Heart left ventricle (tissue), 16 donors: ENCODE measurements at regions not wholly inside any gene's neighbourhood (a gene's known extent, or its start where the extent isn't known, plus 50 kb on each side); places are given as distances from the start of the nearest gene placed in this dataset.

Experiments
- ATAC-seq, 4 donors: fragments of 200-7000 bp; cut with Tn5 transposase; one replicate each; pipeline ENCODE4 v1.9.1; 2020 to 2022; ENCODE audit warnings: moderate library complexity in 4 of 4, mild to moderate bottlenecking in 3 of 4, moderate number of reproducible peaks in 1 of 4
- DNase-seq, 5 donors: peaks; one replicate each; pipeline ENCODE4 v3.0.0-alpha.2; 2020
- H3K27ac ChIP-seq, 12 donors: fragments of 200-600 bp; sonication (generic) in 4 of 12; one replicate each; pipeline versions ENCODE4 v1.5.0 to v1.8.0; 2016 to 2022; ENCODE audit warnings: mild to moderate bottlenecking in 2 of 12
- H3K27me3 ChIP-seq, 9 donors: fragments of 200-600 bp; sonication (generic) in 2 of 9; one replicate each; pipeline versions ENCODE4 v1.5.1 to v1.8.0; 2016 to 2022; ENCODE audit warnings: mild to moderate bottlenecking in 3 of 9
- H3K36me3 ChIP-seq, 9 donors: fragments of 200-600 bp; sonication (generic) in 2 of 9; one replicate each; pipeline versions ENCODE4 v1.5.0 to v1.8.0; 2018 to 2022; ENCODE audit warnings: mild to moderate bottlenecking in 2 of 9
- H3K4me1 ChIP-seq, 12 donors: fragments of 200-600 bp; sonication (generic) in 4 of 12; one replicate each; pipeline versions ENCODE4 v1.5.0 to v1.8.0; 2016 to 2022; ENCODE audit warnings: mild to moderate bottlenecking in 3 of 12
- H3K4me3 ChIP-seq, 12 donors: fragments of 200-600 bp; sonication (generic) in 4 of 12; one replicate each; pipeline versions ENCODE4 v1.5.0 to v1.8.0; 2017 to 2022; ENCODE audit warnings: mild to moderate bottlenecking in 9 of 12, moderate library complexity in 4 of 12
- H3K9me3 ChIP-seq, 12 donors: fragments of 200-600 bp; sonication (generic) in 4 of 12; one replicate each; pipeline versions ENCODE4 v1.5.0 to v1.8.0; 2016 to 2022; ENCODE audit warnings: mild to moderate bottlenecking in 1 of 12
- CTCF ChIP-seq, 12 donors: fragments of 200-600 bp; sonication (generic) in 4 of 12; IDR thresholded peaks; one replicate each; pipeline versions ENCODE4 v1.5.0 to v1.8.0; 2018 to 2022; ENCODE audit warnings: antibody characterized with exemption in 12 of 12, mild to moderate bottlenecking in 5 of 12
- POLR2A ChIP-seq, 2 donors: fragments of 450-650 bp; IDR thresholded peaks; one replicate each; pipeline ENCODE4 v1.6.1; 2017; ENCODE audit warnings: antibody characterized with exemption in 2 of 2, mild to moderate bottlenecking in 2 of 2, moderate library complexity in 2 of 2
- WGBS, 4 donors: extraction: QIAGEN DNeasy Blood & Tissue Kit in 2 of 4; methylation state at CpG; one replicate each; pipeline versions ENCODE4 v1.1.5 to v1.1.7; 2013 to 2018; 5-methylcytosine and 5-hydroxymethylcytosine counted together
- intact Hi-C, 10 donors: fragments of 100-400 bp; cut with DNase I; formaldehyde crosslinking; loops; one replicate each; pipeline versions ENCODE4 v1.11.1 to v1.14.2; 2022
- donor health status: ischemic (EF 13 %, LVEDD 7.1; RV severe dilation, severe dysfunction).
- donor health status: healthy with polysubstance abuse.
- donor health status: DM: no; HTN: yes; CAD: no.
- donor health status: DM: no; HTN: no; CAD: no.
- donor health status: ischemic (EF 25% LVEDD 6.9; RV normal size, moderate dysfunction).
- donor health status: ischemic (EF 25% LVEDD 5.7; RV mildly dilated, moderate dysfunction).
- donor health status: healthy.
- donor health status: DM: yes; HTN: yes; CAD: no.
- donor health status: ischemic (EF 35%, LVEDD 5.7; RV mildly dilated, moderate dysfunction).
- donor health status: nonischemic (EF 11% LVEDD 7.7; RV severe dilation, severe dysfunction).
- donor health status: DM: yes; HTN: yes; CAD: no.
- donor health status: PGD.
- donor health status: ischemic (EF 29% LVEDD 5.4; RV normal size, mild dysfunction).
- donor health status: nonischemic (EF 23%, LVEDD 6.1; RV moderate dilation, normal function).

GRCh38 chr3:72139316-72139715 is 354.4 kb upstream of the PROK2 start:
- Histone ChIP-seq H3K4me1 (peaks cover 0 to 17% (median 9%) of the 10 kb centered on the region in 12 donors), H3K27ac (no peak overlapping the region), H3K9me3 (peaks cover 0 to 3% (median 0%) of the 10 kb centered on the region in 12 donors), H3K4me3 (no peak overlapping the region), H3K27me3 (no peaks in the 10 kb centered on the region), H3K36me3 (no peaks in the 10 kb centered on the region)
- 90 to 98% (median 96%) methylated on average over 2 of the region's 2 CpGs for WGBS, 4 donors
- ATAC-seq (no peak), DNase-seq (no peak)
- TF ChIP-seq CTCF (IDR thresholded peaks at IDR 0.05): no peak
- TF ChIP-seq POLR2A (IDR thresholded peaks at IDR 0.05): no peak
- intact Hi-C loops: no loop called here

DNA sequence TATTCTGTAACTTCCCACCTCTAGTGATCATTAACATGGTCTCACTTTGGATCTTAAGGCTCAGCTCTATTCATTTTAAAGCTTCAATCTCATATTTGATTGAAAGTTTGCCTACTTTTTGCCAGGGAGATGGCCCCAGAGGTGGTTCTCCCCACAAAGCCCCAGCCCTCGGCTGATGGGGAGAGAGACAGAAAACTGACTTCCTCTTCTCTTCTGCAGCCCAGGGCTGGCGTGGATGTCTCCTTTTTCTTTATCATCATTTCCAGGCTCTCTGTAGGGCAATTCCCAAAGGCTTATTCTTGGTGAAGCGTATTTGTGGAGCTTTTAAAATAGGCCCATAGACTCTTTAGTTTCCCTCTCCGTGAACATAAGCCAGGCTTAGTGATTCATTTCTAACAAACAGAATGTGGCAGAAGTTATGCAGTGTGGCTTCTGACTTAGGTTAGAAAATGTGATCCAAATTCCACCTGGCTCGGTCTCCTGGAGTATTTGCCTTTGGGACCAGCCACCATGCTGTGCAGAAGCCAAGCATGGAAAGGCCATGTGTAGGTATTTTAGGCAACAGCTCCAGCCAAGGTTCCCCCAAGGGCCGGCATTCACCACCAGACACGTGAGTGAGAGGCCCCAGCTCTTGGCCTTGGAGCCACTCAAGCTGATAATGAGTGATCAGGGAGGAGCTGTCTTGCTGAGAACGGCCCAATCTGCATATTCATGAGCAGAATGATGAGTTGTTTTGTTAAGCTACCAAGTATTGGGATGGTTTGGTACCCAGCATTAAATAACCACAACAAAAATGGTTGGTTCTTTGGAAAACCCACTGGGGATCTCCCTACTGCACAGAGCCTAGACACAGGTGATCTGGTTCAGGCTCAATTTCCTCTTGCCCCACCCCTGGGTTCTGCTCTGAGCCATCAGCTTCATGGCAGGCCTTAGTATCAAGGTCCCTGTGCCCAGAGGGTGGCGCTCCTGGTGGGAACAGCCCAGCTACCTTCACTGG is 353.2 kb upstream of the PROK2 start:
- no peak overlapping the region for H3K27ac ChIP-seq
- H3K4me1 ChIP-seq: peaks cover 0 to 17% (median 8%) of the 10 kb centered on the region in 12 donors
- no peaks in the 10 kb centered on the region for H3K36me3 ChIP-seq
- no peak overlapping the region for H3K4me3 ChIP-seq
- H3K9me3 ChIP-seq: peaks cover 0 to 3% (median 0%) of the 10 kb centered on the region in 12 donors
- no peaks in the 10 kb centered on the region for H3K27me3 ChIP-seq
- peak in 4 of 5 donors; percentile 30 to 67 (median 54) for DNase-seq
- 63 to 67% (median 65%) methylated on average over 7 to 9 of the region's 9 CpGs for WGBS, 4 donors
- intact Hi-C loops: no loop called here
- no peak for TF ChIP-seq POLR2A (IDR thresholded peaks at IDR 0.05)
- TF ChIP-seq CTCF (IDR thresholded peaks at IDR 0.05): no peak
- peak; percentile 67 to 92 (median 88) for ATAC-seq

GRCh38 chr3:72135636-72136035 is 350.7 kb upstream of the PROK2 start:
- no peaks in the 10 kb centered on the region for H3K36me3 ChIP-seq
- 75 to 92% (median 90%) methylated on average over 5 of the region's 5 CpGs for WGBS, 4 donors
- ATAC-seq (no peak), DNase-seq (no peak)
- intact Hi-C loops: no loop called here
- peaks cover 0 to 17% (median 5%) of the 10 kb centered on the region in 12 donors for H3K4me1 ChIP-seq
- H3K27ac ChIP-seq: no peak overlapping the region
- H3K27me3 ChIP-seq: no peaks in the 10 kb centered on the region
- H3K4me3 ChIP-seq: no peak overlapping the region
- peaks cover 0 to 2% (median 0%) of the 10 kb centered on the region in 12 donors for H3K9me3 ChIP-seq
- TF ChIP-seq CTCF (IDR thresholded peaks at IDR 0.05): no peak

DNA sequence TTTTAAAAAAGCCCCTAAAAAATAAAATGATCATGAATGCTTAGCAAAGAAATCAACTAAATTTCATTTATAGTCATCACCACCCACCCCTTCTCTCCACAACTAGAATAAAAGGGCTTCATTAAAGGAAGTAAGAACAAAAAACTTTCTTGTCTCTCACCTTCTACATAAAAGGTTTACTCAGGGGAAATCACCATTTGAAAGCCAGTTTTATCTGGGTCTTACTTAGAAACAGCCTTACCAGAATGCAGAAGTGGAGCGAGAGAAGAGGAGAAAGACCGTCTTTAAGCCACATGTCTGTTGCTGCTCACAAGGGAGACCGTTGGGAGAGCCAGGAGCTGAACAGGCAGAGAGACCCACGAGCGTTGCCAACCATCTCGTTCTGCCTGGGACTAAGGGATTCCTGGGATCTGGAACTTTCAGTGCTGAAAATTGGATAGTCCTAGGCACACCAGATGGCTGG is 350.1 kb upstream of the PROK2 start:
- TF ChIP-seq CTCF (IDR thresholded peaks at IDR 0.05): no peak
- Histone ChIP-seq H3K9me3 (peaks cover 0 to 6% (median 0%) of the 10 kb centered on the region in 12 donors), H3K27me3 (no peaks in the 10 kb centered on the region), H3K27ac (no peak overlapping the region), H3K4me1 (peaks cover 0 to 17% (median 5%) of the 10 kb centered on the region in 12 donors), H3K4me3 (no peak overlapping the region), H3K36me3 (no peaks in the 10 kb centered on the region)
- DNase-seq (no peak), ATAC-seq (no peak)
- 72 to 86% (median 80%) methylated on average over 5 to 6 of the region's 6 CpGs for WGBS, 4 donors
- intact Hi-C loops: no loop called here
